Renal cortical epithelial cell (primary cell): ENCODE measurements at regions not wholly inside any gene's neighbourhood (a gene's known extent, or its start where the extent isn't known, plus 50 kb on each side); places are given as distances from the start of the nearest gene placed in this dataset.

ENCODE experiments used
- DNase-seq: peaks from one replicate; pipeline ENCODE4 v3.0.0-alpha.2; 2011; ENCODE audit warnings: low read depth

DNA sequence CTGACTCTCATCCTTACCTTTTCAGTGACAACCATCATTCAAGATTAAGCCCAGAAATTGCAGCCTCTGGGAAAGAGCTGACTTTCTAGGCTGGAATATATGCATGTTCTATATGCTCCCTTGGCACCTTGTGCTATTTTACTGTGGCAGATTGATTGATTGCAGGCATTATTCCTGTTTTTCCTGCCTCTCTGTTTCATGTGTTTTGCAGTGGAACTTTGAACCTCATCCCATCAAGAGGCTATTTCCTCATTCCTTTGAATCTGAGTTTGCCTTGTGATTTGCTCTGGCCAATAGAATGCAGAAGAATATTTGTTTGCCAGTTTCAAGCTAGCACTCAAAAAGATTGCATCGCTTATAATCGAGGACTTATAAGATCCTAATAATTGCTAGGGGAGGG lies 174.8 kb upstream of the DCN start:
- peak; percentile 28 for DNase-seq

DNA sequence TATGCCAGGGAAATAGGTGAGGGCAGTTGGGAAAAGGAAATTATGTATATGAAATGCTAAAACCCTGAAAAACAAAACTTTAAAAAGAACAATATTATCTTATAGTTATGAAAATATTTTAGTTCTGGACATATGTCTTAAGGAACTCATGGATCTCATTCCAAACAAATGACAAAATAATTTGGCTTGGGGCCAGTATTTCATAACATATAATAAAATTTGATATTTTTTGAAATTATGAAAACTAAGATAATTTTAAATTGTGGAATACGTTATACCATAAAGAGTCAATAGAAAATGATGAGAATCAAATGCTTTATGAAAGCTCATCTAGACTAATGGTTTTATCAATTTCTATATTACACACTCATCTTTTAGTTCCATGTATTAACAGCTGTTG lies 173.8 kb upstream of the DCN start:
- no peak for DNase-seq

DNA sequence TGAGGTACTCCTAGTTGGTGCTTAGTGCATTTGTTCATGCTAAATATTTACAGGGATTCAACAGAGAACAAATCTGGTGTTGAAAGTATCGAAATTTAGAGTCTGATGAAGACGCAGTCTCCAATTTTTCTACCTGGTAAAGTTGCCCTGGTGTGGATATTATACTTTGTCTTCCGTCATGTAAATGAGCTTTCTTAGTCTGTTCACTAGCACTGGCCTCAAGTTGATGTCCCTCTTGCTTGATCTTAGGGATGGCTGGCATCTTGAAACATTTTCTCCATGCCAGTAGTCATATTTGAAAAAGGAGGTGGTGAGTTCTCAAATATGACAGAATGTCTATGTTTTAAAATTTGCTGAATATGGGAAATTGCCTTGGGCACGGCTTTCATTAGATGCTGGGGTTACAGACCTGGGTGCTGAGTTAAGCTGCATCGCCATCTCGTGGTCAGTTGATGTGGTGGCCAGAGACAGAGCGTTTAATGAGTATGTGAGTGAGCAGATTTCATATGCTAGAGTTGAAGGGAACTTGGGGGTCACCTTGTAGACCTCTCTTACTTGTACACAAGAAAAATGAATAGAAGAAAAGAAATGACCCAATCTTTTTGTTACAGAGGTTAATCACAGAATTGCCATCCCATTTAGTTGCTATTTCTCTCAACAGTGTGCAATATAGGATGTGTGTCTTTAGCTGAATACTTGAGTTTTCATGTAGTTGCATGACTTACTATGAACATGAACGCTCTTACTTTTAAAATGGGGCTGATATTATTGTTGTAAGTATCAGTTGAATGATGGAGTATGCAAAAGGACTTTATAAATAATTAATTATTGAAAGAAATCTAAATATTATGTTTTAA lies 172.8 kb upstream of the DCN start:
- peak; percentile 62 for DNase-seq

DNA sequence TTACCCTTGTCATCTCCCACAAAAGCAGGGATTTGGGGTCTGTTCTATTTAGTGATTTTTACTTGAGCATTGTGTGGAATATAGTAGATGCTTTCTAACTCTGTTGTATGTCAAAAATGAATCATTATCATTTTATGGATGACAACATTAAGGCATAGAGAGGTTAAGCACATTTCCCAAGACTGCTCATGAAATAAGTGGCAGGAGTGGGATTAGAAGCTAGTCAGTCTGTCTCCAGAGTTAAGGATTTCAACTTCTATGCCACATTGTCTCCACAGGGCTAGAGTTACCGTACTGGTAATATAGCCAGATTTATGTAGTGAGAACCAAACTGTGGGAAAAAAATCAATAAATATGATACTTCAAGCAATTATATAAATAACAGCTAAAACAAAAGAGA lies 170.6 kb upstream of the DCN start:
- no peak for DNase-seq

DNA sequence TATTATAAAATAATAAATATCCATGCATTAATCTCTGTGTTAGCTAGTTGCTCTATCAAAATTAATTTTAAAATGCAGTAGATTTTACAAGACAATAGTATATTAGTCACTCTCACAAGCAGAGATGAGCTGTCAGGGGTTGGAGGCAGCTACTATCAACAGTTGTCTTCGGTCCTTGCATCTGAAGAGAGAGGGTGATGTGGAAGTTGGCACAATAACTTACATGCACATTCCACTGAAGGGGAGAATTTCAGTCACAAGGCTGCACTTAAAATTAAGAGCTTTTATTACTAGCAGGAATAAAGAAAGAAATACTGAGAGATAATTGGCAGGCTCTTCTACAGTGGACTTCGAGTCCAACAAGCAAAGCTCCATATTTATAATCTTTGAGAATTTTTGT lies 166.9 kb upstream of the DCN start:
- no peak for DNase-seq

DNA sequence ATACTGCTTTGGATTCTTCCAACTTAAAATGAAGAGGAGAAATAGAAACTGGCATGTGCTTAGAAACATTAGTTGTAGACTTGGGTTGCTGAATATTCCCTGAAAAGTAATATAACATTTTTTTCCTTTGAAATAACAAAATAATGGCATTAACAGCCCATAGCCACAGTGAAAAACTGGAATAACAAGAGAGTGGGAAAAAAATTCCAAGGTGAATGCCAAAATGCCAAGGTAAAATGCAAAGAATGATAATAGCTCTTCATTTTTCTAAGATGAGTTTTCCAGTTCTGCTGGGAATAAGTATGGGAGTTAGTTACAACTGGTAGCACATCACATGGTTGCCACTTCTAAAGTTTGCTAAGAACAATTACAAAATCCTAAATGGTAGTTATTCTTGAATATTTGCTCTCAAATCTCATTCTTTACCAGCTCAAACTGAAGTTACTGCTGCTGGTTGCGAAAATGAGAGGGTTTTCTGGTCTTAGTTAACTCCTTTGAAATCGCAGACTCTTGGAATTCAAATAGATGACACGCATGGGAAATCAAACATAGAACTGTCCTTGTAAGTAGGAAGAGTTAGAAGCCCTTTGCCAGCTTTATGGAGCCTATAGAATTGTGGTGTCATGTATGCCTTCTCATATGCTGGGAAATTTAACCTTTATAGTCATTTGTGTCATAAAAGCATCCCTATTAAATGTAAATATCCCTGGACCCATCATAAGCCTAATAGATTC lies 165.0 kb upstream of the DCN start:
- DNase-seq, result peak; percentile 20

DNA sequence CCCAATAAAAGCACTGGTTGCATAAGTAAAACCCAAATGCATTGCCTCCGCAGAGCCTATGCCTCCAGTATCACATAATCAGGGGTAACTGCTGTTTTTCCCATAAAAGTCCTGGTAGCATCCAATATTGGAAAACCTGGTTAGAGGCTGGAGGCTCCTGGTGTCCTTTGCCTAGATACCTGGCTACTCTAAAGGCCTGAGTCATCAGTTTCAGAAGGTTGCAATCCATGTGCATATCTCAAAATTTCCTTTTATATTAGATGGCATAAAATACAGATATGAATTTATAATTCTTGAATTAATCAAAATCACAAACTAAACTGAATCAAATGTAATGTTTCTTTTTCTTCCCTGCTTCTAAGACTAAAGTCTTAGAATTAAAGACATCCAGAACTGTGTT lies 164.2 kb upstream of the DCN start:
- DNase-seq, result no peak

DNA sequence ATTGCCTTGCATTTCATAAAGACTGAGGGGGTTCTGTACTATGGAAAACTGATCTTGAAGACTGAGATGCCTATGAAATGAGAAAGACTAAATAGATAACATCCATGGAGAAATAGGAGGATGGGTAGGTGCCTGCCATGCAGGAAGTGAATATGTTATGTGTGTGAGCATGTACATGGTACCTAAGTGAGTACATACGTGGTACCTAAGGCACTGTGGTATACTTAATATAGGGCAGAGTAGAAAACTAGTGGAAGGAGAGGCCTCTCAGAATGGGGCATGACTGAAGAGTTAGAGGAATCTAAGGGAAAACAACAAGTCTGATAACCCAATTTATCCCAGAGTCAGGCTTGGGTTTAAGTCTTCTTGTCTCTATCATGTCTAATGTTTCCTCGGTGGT lies 161.8 kb upstream of the DCN start:
- no peak for DNase-seq

DNA sequence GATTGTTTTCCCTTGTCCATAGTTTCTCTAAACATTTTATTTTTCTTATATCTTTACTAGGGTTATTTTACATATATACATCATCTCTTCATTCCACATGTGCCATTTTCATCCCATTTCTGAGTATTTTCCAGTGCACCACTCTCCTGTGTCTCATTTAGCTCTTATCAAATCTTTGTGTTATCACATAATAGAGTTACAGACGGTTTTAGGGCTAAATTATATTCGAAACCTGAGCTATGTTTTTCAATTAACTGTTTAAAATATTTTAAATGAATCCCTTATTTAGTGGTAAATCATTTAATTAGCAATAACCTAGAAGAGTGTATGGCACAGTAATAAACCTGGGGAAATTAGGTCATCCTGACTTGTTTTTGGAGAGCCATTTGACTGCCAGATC lies 160.4 kb upstream of the DCN start:
- no peak for DNase-seq

DNA sequence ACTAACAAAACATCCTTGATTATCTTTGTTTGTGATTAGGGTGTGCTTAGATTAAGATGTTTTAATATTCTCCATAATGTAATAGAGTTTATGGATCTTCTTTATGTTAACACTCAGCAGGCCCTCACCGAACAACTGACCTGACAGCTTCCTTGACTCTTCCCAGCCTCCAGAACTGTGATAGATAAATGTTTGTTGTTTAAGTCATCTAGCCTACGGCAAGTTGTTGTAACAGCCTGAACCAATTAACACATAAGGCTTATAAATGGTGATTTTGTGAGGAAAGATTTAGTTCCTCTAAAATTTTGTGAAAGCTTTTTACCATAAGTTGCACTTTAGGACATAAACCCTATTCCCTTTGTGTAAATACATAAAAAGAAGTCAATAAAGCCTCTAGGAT lies 156.5 kb upstream of the DCN start:
- no peak for DNase-seq

DNA sequence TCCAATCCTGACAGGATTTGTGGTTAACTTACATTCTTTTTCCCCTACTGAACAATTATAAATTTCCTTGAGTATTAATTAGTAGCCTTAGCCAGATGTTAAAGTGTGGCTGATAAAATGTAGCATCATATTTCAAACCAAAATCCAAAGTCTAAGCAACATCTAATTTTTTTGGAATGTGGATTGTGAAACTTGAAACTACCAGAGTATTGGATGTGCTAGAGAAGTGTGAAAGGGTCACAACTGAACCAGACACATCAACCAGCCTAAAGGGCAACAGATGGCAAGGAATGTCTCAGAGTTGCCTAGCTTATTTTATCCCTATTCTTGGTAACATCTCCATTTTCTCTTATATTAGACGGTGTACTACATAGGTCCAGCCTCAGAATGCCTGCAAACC lies 153.1 kb upstream of the DCN start:
- DNase-seq, result no peak

DNA sequence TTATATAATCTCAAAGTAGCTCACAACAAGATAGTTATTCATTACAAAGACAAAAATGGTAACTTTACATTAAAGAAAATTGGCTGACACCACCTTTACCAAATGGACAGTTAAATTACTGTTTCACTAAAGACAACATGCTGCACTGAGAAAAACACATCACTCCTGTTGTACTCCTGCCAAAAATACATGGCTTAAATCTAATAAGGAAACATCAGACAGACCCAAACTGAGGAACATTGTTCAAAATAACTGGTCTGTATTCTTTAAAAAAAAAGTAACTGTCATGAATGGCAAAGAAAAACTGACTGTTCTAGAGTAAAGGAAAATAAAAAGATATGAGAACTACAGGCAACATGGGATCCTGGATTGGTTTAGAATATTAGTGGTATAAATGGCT lies 151.3 kb upstream of the DCN start:
- no peak for DNase-seq

DNA sequence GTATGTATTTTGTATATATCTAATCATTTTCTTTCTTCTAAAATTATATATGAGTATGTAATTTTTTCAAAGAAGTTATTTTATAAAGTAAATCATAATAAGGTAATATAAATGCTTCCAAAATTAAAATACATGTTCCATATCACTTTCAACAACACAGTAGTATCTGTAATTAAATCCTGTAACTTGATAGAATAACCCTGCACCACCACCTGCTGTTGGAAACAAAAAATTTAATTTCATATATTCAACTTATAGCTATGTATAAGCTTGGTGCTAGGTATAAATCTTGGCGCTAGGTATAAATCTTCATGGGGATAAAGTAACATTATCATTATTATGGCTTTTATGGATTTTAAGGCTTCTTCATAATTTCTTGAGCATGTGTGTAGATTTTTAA lies 149.7 kb upstream of the DCN start:
- no peak for DNase-seq

DNA sequence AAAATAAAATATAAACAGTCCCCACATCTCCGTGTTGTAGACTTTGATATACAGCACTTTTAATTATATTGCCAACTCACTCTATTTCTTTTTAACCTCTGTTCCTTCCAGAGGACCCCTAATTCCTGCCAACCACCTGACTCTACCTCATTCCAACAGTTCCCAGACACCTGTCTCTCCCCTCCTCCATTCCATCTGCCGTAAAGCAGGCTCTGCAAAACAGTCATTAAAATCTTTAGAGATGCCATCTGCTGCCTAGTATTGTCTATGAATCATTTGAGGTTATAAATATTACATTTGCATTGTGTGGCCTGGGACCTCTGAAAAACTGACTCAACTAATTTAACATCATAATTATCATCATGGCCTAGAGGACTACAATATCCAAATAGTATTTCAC lies 148.8 kb upstream of the DCN start:
- DNase-seq, result no peak

DNA sequence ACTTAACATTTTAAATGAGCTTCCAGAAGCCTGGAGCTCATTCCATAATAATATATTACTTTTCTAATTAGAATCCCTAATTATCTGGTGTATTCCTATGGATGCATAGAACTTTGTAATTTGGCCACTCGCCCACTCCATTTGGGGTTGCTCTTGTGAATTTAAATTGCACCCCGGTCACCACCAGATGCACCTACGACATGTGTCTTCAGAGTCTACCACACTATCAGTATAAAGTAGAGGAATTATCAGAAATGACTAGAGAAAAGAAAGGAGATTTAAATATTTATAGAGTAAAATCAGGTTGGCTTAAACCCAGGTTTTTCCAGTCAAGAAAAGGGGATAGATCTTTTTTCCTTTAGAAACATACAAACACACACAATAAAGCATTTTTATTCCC lies 145.8 kb upstream of the DCN start:
- DNase-seq, result no peak

DNA sequence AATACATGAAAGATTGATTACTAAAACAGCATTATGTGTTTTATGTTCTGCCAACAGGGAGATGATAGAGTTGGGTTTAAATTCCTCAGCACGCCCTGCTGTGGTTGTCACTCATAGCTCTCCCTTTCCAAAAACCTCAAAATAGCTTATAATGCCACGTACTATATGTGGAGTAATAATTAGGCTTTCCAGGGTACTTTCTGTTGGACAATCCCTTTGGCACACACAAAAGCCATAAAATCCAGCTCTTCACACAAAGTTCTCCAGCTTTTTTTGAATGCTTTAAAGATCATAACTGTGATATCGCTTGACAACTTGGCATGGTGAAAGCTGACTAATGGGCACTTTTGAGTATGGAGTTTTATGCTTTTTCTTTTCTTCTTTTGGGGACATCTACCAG lies 145.3 kb upstream of the DCN start:
- no peak for DNase-seq

DNA sequence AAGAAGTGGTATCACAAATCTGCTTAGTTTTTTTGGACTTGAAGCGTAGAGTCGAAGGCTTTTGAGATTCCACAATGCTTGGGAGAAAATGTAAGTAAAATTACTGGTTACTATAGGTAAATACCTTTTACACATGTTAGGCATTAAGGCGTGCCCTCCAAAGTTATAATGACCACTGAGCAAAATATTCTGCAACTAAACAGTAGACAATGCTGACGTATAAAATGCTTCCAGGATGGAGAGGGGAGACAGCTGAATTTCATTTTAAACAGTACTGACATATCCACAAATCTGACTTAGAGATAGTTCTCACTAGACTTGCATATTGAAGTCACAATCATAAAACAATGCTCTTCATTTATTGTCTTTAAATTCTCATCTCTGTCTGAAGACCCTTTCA lies 144.5 kb upstream of the DCN start:
- DNase-seq, result no peak

DNA sequence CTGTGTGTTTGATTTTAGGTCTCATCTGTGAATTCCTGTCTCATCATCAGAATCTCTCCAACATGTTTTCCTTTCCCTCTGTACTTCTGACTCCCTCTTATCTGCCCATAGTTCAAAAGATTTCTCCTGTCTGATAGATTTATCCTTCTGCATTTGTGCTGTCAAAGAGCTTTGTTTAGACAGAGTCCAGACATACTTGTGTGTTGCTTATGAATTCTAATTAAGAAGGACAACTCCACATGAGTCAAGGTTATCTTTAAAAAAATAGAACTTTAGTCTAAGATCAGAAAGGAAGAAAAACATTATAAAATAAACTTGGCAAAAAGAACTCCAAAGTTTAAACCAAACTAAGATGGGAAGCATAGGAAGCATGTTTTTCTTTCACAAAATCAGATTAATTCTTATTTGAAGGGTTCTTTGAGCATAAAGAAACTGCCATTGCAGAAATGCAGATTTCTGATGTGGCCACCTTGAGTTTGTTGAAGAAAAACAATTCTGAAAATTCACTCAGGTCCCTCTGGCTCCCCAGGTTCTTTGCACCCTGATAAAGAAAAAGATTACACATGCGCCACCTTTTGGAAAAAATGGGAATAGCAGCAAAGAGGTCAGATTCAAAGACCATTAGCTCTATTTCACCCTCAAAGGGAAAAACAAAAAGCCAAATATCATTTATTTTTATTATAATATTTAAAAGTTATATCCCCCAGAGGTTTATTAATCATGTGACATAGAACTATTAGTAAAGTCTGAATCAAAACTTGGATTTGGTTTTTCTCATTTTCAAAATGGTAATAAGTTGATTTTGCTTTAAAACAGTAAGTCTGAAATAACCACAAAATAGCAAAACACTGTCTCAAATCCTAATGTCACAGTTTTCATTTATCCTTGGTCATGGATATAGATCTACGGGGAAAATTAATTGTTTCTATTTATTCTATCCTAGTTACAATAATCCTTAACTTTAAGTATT lies 143.7 kb upstream of the DCN start:
- peak; percentile 49 for DNase-seq

DNA sequence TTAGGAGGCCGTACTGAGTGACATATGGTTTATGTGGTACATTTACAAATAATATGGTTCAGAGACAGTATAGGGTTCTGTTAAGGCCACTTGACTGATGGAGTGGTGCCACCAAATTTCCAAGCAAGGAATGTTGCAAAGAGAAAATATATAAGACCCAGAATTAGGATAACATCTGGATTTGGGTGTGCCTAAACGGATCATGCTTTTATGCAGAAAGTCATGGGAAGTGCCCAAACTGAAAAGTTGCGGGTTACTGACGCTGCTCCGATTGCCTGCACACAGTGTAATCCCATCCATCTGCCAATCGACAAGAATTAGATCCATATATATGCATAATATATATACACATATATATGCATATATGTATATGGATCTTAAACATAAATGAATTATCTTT lies 138.4 kb upstream of the DCN start:
- no peak for DNase-seq

DNA sequence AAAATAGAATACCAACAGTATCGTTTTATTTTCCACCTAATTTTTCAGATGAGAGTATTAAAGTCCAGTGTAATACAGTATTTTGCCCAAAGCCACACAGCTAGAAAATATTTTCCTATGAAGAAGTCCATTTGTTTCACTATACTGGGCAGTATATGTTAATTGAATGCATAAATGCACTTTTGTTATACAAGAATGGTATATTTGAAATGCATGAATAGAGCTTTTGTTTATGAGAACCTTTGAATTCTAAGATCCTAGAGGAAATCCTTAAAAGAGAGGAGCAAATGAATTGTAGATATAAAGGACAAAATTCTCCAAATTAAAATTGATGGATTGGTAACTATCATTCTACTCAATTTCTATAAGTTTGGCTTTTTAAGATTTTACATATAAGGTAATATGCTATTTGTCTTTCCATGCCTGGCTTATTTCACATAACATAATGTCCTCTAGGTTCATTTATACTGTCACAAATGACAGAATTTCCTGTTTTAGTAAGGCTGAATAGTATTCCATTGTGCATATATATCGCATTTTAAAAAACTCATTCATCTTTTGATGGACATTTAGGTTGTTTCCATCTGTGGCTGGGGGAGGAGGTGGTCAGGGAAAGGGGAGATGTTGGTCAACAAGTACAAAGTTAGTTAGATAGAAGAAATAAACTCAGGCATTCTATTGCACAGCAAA lies 136.6 kb upstream of the DCN start:
- no peak for DNase-seq

DNA sequence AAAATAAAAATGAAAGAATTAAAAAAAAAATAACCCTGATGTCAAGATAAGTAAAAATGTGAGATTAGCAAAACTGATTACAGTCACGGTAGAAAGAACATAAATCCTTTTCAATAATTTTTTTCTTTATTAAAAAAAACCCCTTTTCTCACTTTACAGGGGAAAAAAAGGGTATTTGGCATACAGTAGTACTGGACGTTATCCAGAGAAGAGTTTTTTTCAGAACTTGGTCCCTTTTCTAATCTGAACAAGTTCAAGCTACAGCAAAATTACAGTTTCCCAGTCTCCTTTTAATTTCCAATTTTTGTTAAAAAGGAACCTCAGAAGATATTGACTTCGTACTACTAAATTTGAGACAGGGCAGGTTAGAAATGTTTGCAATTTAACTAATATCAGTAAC lies 134.7 kb upstream of the DCN start:
- DNase-seq, result no peak

DNA sequence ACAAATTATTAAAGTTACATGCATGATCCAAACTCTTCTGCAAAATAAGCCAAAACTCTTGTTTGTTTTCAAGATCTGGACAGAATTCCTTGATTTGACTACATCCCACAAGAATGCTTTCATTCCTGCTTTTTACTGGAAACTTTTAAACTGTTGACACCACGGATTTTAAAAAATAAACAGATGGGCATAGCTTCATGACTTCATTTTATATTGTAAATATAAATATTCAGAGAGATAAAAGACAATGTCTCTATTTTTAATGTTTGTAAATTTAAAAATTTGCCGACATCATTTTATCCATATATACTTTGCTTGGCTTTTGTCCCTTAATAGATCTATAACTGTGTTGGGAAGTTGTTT lies 134.3 kb upstream of the DCN start:
- DNase-seq, result no peak
